Thymus (tissue), 11 donors: ENCODE measurements at regions not wholly inside any gene's neighbourhood (a gene's known extent, or its start where the extent isn't known, plus 50 kb on each side); places are given as distances from the start of the nearest gene placed in this dataset.

ENCODE experiments used
- DNase-seq, 9 donors: peaks; one replicate each; pipeline ENCODE4 v3.0.0-alpha.2; 2013; ENCODE audit warnings: low spot score in 9 of 9, low read depth in 6 of 9, missing footprints in 1 of 9
- H3K27ac ChIP-seq, 2 donors: one replicate each; pipeline ENCODE4 v1.5.1; 2013; ENCODE audit warnings: control low read depth in 1 of 2, low read depth in 1 of 2, low read length in 1 of 2, mild to moderate bottlenecking in 1 of 2, moderate library complexity in 1 of 2
- H3K27me3 ChIP-seq, 2 donors: one replicate each; pipeline ENCODE4 v1.5.1; 2013; ENCODE audit warnings: low read length in 1 of 2; ENCODE audit not compliant: control insufficient read depth in 2 of 2, insufficient read depth in 1 of 2
- H3K36me3 ChIP-seq, 2 donors: one replicate each; pipeline ENCODE4 v1.5.1; 2013; ENCODE audit warnings: low read length in 1 of 2, mild to moderate bottlenecking in 1 of 2, moderate library complexity in 1 of 2; ENCODE audit not compliant: control insufficient read depth in 2 of 2, insufficient read depth in 2 of 2
- H3K4me1 ChIP-seq, 2 donors: one replicate each; pipeline ENCODE4 v1.5.1; 2013; ENCODE audit warnings: low read length in 2 of 2; ENCODE audit not compliant: control insufficient read depth in 2 of 2, insufficient read depth in 2 of 2
- H3K4me3 ChIP-seq, 2 donors: one replicate each; pipeline ENCODE4 v1.5.1; 2013; ENCODE audit warnings: low read length in 2 of 2, control low read depth in 1 of 2, mild to moderate bottlenecking in 1 of 2
- H3K9me3 ChIP-seq, 2 donors: one replicate each; pipeline ENCODE4 v1.5.1; 2013; ENCODE audit warnings: low read length in 1 of 2, mild to moderate bottlenecking in 1 of 2; ENCODE audit not compliant: control insufficient read depth in 2 of 2, insufficient read depth in 1 of 2
- WGBS: extraction: QIAGEN DNeasy Blood & Tissue Kit; methylation state at CpG from one replicate; pipeline ENCODE4 v1.1.7; 2013; 5-methylcytosine and 5-hydroxymethylcytosine counted together
- donor health status: healthy.

GRCh38 chr5:109567374-109568044 is 122.2 kb upstream of the MAN2A1 start:
- WGBS = 90% methylated on average over 7 of the region's 7 CpGs

GRCh38 chr5:109566361-109566760 is 123.4 kb upstream of the MAN2A1 start:
- no peaks in the 10 kb centered on the region for H3K4me1 ChIP-seq
- WGBS = 94% methylated on average over 2 of the region's 2 CpGs

More at GRCh38 chr5:109567374-109568044, 122.2 kb upstream of the MAN2A1 start:
- no peaks in the 10 kb centered on the region for H3K9me3 ChIP-seq
- H3K36me3 ChIP-seq = no peaks in the 10 kb centered on the region
- no peak for DNase-seq
- H3K4me3 ChIP-seq = no peak overlapping the region
- no peaks in the 10 kb centered on the region for H3K4me1 ChIP-seq
- H3K27ac ChIP-seq = no peak overlapping the region
- no peaks in the 10 kb centered on the region for H3K27me3 ChIP-seq

DNA sequence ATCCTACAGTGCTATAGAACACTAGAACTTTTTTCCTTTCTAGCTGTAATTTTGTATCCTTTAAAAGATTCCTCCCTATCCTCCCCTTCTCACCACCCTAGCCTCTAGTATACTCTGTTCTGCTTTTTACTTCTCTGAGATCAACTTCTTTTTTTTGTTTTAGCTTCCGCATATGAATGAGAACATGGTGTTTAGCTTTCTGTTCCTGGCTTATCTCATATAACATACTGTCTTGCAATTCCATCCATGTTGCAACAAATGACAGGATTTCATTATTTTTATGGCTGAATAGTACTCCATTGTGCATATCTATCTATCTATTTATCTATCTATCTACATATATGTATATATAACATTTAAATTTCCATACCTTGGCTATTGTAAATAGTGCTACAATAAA is 126.0 kb upstream of the MAN2A1 start:
- Histone ChIP-seq H3K4me3 (no peak overlapping the region), H3K27me3 (no peaks in the 10 kb centered on the region), H3K27ac (no peak overlapping the region), H3K9me3 (no peaks in the 10 kb centered on the region), H3K4me1 (no peaks in the 10 kb centered on the region), H3K36me3 (no peaks in the 10 kb centered on the region)
- 94% methylated on average over 1 of the region's 1 CpG for WGBS
- no peak for DNase-seq

More at GRCh38 chr5:109566361-109566760, 123.4 kb upstream of the MAN2A1 start:
- no peaks in the 10 kb centered on the region for H3K9me3 ChIP-seq
- no peak overlapping the region for H3K27ac ChIP-seq
- no peak overlapping the region for H3K4me3 ChIP-seq
- no peaks in the 10 kb centered on the region for H3K36me3 ChIP-seq
- DNase-seq = no peak
- H3K27me3 ChIP-seq = no peaks in the 10 kb centered on the region

DNA sequence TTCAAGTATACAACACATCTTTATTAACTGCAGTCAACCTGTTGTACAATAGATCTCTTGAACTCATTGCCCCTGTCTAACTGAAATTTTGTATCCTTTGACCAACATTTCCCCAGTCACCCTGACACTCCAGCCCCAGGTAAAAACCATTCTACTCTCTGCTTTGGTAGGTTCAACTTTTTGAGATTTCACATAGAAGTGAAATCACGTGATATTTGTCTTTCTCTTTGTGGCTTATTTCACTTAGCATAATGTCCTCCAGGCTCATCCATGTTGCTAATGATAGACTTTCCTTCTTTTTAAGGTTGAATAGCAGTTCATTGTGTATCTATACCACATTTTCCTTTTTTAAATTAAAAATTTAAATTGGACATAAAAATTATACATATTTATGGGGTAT is 126.5 kb upstream of the MAN2A1 start:
- Histone ChIP-seq H3K36me3 (no peaks in the 10 kb centered on the region), H3K9me3 (no peaks in the 10 kb centered on the region), H3K4me3 (no peak overlapping the region), H3K27me3 (no peaks in the 10 kb centered on the region), H3K27ac (no peak overlapping the region), H3K4me1 (no peaks in the 10 kb centered on the region)
- 93% methylated on average over 1 of the region's 1 CpG for WGBS
- no peak for DNase-seq

- no peak for DNase-seq
- WGBS = 97% methylated on average over 3 of the region's 3 CpGs
- H3K9me3 ChIP-seq = no peaks in the 10 kb centered on the region
- no peaks in the 10 kb centered on the region for H3K36me3 ChIP-seq
- H3K27me3 ChIP-seq = no peaks in the 10 kb centered on the region
- no peaks in the 10 kb centered on the region for H3K4me1 ChIP-seq
- no peak overlapping the region for H3K27ac ChIP-seq
- H3K4me3 ChIP-seq = no peak overlapping the region
Measured at GRCh38 chr5:109562441-109562840, 127.3 kb upstream of the MAN2A1 start.

GRCh38 chr5:109561447-109561846 is 128.3 kb upstream of the MAN2A1 start:
- Histone ChIP-seq H3K4me3 (no peak overlapping the region), H3K4me1 (no peaks in the 10 kb centered on the region), H3K9me3 (no peaks in the 10 kb centered on the region), H3K36me3 (no peaks in the 10 kb centered on the region), H3K27me3 (no peaks in the 10 kb centered on the region), H3K27ac (no peak overlapping the region)
- DNase-seq = no peak

DNA sequence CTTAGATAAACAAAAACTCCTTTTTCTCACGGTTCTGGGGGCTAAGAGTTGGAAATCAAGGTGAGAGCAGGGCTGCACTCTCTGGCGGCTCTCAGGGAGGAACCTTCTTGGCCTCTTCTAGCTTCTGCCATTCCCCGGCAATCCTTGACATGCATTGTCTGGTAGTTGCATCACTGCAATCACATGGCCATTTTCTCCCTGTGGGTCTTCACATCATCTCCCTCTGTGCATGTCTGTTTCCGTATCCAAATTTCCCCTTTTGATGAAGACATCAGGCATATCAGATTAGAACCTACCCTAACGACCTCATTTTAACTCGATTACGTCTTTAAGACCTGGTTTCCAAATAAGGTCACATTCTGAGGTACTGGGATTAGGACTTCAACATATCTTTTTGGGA is 129.2 kb upstream of the MAN2A1 start:
- no peaks in the 10 kb centered on the region for H3K36me3 ChIP-seq
- no peaks in the 10 kb centered on the region for H3K4me1 ChIP-seq
- H3K9me3 ChIP-seq = no peaks in the 10 kb centered on the region
- H3K27me3 ChIP-seq = no peaks in the 10 kb centered on the region
- DNase-seq = no peak
- no peak overlapping the region for H3K27ac ChIP-seq
- no peak overlapping the region for H3K4me3 ChIP-seq
- WGBS = 98% methylated on average over 7 of the region's 7 CpGs

- Histone ChIP-seq H3K4me3 (no peak overlapping the region), H3K36me3 (no peaks in the 10 kb centered on the region), H3K9me3 (no peaks in the 10 kb centered on the region), H3K27me3 (no peaks in the 10 kb centered on the region), H3K4me1 (no peaks in the 10 kb centered on the region), H3K27ac (no peak overlapping the region)
- 97% methylated on average over 2 of the region's 2 CpGs for WGBS
- no peak for DNase-seq
Measured at GRCh38 chr5:109558952-109559351, 130.8 kb upstream of the MAN2A1 start.

- Histone ChIP-seq H3K27ac (no peak overlapping the region), H3K27me3 (no peaks in the 10 kb centered on the region), H3K36me3 (no peaks in the 10 kb centered on the region), H3K9me3 (no peaks in the 10 kb centered on the region), H3K4me1 (no peaks in the 10 kb centered on the region), H3K4me3 (no peak overlapping the region)
- DNase-seq = peak in 1 of 9 donors; percentile 28
- WGBS = 20% methylated on average over 3 of the region's 3 CpGs
Measured at GRCh38 chr5:109558364-109558763, 131.4 kb upstream of the MAN2A1 start.
